ENCODE measurements at regions not wholly inside any gene's neighbourhood (a gene's known extent, or its start where the extent isn't known, plus 50 kb on each side); places are given as distances from the start of the nearest gene placed in this dataset.

DNA sequence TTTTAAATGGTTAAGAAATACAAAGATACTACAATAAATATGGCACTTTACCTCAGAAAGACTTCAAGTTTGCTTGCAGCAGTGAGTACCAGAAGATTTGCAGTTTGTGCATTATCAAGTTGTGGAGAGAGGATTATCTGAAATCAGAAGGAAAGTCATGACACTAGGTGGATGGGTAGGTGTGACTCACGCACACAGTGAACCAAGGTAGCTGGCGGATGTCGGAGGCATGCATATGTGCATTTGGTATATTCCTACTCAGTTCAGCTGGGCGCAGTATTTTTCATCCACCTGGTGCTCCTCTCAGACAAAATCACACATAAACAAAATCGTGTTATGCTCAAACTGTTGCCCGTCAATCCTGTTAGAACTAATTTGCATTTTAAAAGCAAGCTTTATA, 351.0 kb downstream of the IGSF11 start:
- DNase-seq (ENCODE audit: low read depth), result no peak
- TF ChIP-seq, protein P1, sequence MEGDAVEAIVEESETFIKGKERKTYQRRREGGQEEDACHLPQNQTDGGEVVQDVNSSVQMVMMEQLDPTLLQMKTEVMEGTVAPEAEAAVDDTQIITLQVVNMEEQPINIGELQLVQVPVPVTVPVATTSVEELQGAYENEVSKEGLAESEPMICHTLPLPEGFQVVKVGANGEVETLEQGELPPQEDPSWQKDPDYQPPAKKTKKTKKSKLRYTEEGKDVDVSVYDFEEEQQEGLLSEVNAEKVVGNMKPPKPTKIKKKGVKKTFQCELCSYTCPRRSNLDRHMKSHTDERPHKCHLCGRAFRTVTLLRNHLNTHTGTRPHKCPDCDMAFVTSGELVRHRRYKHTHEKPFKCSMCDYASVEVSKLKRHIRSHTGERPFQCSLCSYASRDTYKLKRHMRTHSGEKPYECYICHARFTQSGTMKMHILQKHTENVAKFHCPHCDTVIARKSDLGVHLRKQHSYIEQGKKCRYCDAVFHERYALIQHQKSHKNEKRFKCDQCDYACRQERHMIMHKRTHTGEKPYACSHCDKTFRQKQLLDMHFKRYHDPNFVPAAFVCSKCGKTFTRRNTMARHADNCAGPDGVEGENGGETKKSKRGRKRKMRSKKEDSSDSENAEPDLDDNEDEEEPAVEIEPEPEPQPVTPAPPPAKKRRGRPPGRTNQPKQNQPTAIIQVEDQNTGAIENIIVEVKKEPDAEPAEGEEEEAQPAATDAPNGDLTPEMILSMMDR (conservative IDR thresholded peaks at IDR 0.05; ENCODE audit: low read depth, low read length), result no peak
- H3K4me3 ChIP-seq (ENCODE audit: low read length), result no peak overlapping the region

DNA sequence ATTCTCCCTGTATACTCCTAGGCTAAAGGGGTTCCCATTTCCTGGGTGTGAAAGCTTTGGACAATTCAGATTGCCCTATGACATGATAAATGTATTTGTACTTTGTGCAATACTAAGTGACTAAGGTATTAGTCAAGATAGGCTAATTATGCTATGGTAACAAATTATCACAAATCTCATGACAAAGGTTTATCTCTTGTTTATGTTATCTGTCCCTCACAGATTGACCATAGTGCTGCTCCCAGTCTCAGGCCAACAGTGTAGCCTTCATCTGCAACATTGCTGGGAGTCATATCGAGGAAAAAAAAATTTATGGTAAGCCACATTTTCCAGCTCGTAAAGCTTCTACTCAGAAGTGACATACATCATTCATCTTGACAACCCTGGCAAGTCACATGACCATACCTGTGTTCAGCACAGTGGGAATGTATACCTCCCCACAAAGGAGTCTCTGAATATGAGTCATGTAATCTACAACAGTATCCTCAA, 346.2 kb downstream of the IGSF11 start:
- TF ChIP-seq, protein P1 (conservative IDR thresholded peaks at IDR 0.05; ENCODE audit: low read depth, low read length), result no peak
- no peak overlapping the region for H3K4me3 ChIP-seq (ENCODE audit: low read length)
- no peak for DNase-seq (ENCODE audit: low read depth)

DNA sequence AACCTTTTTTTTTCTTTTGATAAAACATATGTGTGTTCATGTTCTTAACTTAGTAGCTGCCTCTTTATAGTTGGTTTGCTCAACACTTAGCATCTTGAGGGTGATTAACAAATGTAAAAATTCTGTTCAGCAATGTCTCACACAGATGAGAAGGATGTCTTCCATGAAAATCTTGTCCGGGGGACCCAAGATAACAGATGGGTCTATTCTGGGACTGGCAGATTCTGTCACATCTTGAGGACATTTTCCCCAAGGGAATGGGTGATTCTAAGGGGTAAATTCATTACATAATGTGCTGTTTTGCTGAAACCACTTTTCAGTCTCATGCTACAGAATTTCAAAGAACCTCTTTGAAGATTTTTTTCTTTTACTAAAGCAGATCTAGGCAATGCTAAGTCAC, 342.2 kb downstream of the IGSF11 start:
- no peak for DNase-seq (ENCODE audit: low read depth)
- TF ChIP-seq, protein P1 (conservative IDR thresholded peaks at IDR 0.05; ENCODE audit: low read depth, low read length), result no peak

DNA sequence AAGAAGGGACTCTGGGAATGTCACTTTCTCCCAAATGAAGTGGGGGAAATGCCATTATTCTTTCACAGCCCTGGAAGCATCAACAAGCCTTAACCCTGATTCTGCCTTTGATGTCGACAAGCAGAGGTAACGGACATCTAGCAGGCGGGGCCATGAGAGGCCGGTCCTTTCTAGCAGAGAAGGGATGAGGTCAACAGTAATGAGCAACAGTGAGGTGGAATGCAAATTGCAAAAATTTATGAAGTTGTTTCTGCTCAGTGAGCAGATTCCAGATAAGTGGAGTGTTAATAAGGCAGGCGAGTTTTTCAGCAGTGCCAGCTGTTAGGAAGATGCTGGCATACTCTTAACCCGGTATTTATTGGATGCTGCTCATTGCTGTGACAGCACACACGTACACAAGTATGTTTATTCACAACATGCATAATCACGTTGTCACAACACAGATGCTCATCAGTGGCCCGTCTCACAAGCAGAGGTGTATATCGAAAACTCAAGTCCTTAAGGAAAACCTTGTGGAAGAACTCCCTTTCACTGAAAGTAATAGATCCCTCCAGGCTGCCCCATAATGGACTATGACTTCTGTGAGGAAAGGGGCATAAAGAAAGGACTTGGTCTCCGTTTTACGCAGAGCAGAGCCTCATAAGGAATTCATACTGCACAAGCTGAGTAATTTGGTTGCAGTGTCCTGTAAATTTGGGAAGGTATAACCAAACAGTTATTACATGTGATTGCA, 329.0 kb downstream of the IGSF11 start:
- TF ChIP-seq, protein P1 (conservative IDR thresholded peaks at IDR 0.05; ENCODE audit: low read depth, low read length), result no peak
- no peak overlapping the region for H3K4me3 ChIP-seq (ENCODE audit: low read length)
- no peak for DNase-seq (ENCODE audit: low read depth)

More for the DNA sequence above, 342.2 kb downstream of the IGSF11 start:
- no peak overlapping the region for H3K4me3 ChIP-seq (ENCODE audit: low read length)

DNA sequence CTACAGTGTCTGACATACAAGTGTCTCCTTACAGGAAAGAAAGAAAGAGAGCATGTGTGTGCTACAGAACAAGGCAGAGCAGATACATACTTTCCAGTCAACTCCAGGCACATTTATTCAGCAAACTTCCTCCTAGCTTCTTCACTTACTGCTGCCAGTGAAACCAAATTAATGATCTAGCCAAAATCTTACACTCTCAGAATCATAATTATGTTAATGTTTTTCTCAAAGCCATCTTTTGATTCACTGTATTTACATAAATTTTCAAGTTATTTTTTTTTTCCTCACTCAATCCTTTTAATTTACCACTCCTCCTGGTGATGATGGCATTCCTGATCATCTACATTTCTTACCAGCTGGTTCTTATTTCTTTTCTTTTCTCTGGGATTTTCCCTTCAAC, 326.7 kb downstream of the IGSF11 start:
- no peak overlapping the region for H3K4me3 ChIP-seq (ENCODE audit: low read length)
- no peak for DNase-seq (ENCODE audit: low read depth)
- TF ChIP-seq, protein P1 (conservative IDR thresholded peaks at IDR 0.05; ENCODE audit: low read depth, low read length), result no peak

DNA sequence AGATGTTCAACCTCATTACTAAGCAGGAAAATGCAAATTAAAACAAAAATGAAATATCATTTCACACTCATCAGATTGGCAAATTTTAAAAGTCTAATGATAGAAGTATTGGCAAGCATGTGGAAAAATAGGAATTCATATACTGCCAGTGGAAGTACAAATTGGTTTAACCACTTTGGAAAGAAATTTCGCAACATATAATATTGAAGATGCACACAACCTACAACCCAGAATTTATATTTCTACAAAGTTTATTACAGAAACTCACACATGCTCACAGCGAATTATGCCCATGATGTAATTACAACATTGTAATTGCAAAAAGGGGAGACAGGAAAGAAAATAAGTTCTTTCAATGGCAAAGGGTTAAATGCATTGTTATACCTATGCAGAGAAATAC, 324.1 kb downstream of the IGSF11 start:
- DNase-seq (ENCODE audit: low read depth), result no peak
- TF ChIP-seq, protein P1 (conservative IDR thresholded peaks at IDR 0.05; ENCODE audit: low read depth, low read length), result no peak
- no peak overlapping the region for H3K4me3 ChIP-seq (ENCODE audit: low read length)
